Sigmoid colon (tissue), 4 donors: ENCODE measurements at regions not wholly inside any gene's neighbourhood (a gene's known extent, or its start where the extent isn't known, plus 50 kb on each side); places are given as distances from the start of the nearest gene placed in this dataset.

Experiments used
- POLR2AphosphoS5 ChIP-seq, 4 donors: sonication (generic); formaldehyde crosslinking; IDR thresholded peaks; one replicate each; pipeline ENCODE4 v1.6.1; 2017; ENCODE audit warnings: antibody characterized with exemption in 4 of 4
- TF ChIP-seq, protein P1 (sequence below), 4 experiments: fragments of 450-650 bp in 3 of 4; fragments of 200-600 bp in 1 of 4; IDR thresholded peaks; one replicate each; pipeline ENCODE4 v1.5.1; 2016 to 2019; ENCODE audit warnings: antibody characterized with exemption in 4 of 4, mild to moderate bottlenecking in 3 of 4, moderate library complexity in 2 of 4

DNA sequence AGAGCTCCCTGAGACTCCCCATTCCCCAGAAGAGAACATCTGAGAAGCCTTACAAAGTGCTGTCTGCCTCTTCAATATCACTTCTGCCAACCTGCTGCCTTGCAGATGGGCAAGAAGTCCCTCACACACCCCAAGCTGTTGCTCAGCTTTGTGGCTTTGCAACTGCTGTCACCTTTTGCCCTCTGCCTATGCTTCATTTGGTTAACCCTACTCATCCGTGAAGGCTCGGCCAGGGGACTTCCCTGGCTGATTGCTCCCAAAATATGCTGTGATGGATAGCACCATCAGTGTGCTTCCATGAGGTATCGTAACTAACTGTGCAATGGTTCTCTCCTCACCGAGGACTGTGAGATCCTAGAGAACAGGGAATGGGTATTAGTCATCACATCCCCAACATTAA, 88.9 kb upstream of the CYP1B1 start:
- TF ChIP-seq, protein P1, sequence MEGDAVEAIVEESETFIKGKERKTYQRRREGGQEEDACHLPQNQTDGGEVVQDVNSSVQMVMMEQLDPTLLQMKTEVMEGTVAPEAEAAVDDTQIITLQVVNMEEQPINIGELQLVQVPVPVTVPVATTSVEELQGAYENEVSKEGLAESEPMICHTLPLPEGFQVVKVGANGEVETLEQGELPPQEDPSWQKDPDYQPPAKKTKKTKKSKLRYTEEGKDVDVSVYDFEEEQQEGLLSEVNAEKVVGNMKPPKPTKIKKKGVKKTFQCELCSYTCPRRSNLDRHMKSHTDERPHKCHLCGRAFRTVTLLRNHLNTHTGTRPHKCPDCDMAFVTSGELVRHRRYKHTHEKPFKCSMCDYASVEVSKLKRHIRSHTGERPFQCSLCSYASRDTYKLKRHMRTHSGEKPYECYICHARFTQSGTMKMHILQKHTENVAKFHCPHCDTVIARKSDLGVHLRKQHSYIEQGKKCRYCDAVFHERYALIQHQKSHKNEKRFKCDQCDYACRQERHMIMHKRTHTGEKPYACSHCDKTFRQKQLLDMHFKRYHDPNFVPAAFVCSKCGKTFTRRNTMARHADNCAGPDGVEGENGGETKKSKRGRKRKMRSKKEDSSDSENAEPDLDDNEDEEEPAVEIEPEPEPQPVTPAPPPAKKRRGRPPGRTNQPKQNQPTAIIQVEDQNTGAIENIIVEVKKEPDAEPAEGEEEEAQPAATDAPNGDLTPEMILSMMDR (IDR thresholded peaks at IDR 0.05), result no peak
- TF ChIP-seq POLR2AphosphoS5 (IDR thresholded peaks at IDR 0.05), result no peak
